Stimulated activated CD8-positive, alpha-beta memory T cell treated with anti-CD3 and anti-CD28 coated beads, Interleukin-12 subunit alpha, Interleukin-12 subunit beta, amount 100 ng/mL, for 1 hour (primary cell): ENCODE measurements at regions not wholly inside any gene's neighbourhood (a gene's known extent, or its start where the extent isn't known, plus 50 kb on each side); places are given as distances from the start of the nearest gene placed in this dataset.

ENCODE experiments used
- DNase-seq: peaks from one replicate; pipeline ENCODE4 v3.0.0-alpha.2; 2020; ENCODE audit warnings: low read depth

GRCh38 chr15:66933932-66934867, 131.2 kb upstream of the SMAD3 start:
- no peak for DNase-seq

GRCh38 chr15:66934868-66935520, 130.4 kb upstream of the SMAD3 start:
- no peak for DNase-seq

GRCh38 chr15:66935688-66936087, 129.7 kb upstream of the SMAD3 start:
- no peak for DNase-seq

GRCh38 chr15:66936109-66936860, 129.1 kb upstream of the SMAD3 start:
- DNase-seq: no peak

- no peak for DNase-seq
These were observed 128.4 kb upstream of the SMAD3 start for GRCh38 chr15:66936861-66937582.

- no peak for DNase-seq
These were observed 127.8 kb upstream of the SMAD3 start for GRCh38 chr15:66937588-66937987.

GRCh38 chr15:66938114-66938830, 127.1 kb upstream of the SMAD3 start:
- no peak for DNase-seq

- no peak for DNase-seq
These were observed 126.4 kb upstream of the SMAD3 start for GRCh38 chr15:66939016-66939415.

- no peak for DNase-seq
These were observed 125.9 kb upstream of the SMAD3 start for GRCh38 chr15:66939451-66940023.

GRCh38 chr15:66940368-66940767, 125.0 kb upstream of the SMAD3 start:
- DNase-seq: no peak

GRCh38 chr15:66941108-66941711, 124.2 kb upstream of the SMAD3 start:
- DNase-seq: no peak

- no peak for DNase-seq
These were observed 123.6 kb upstream of the SMAD3 start for GRCh38 chr15:66941791-66942190.

- no peak for DNase-seq
These were observed 122.6 kb upstream of the SMAD3 start for GRCh38 chr15:66942649-66943390.

- no peak for DNase-seq
These were observed 121.8 kb upstream of the SMAD3 start for GRCh38 chr15:66943456-66944095.

- no peak for DNase-seq
These were observed 121.3 kb upstream of the SMAD3 start for GRCh38 chr15:66944121-66944520.

- DNase-seq: no peak
These were observed 120.1 kb upstream of the SMAD3 start for GRCh38 chr15:66945286-66945685.

- DNase-seq: no peak
These were observed 119.6 kb upstream of the SMAD3 start for GRCh38 chr15:66945842-66946241.

GRCh38 chr15:66946578-66947164, 118.7 kb upstream of the SMAD3 start:
- peak; percentile 70 for DNase-seq

GRCh38 chr15:66947471-66947870, 117.9 kb upstream of the SMAD3 start:
- DNase-seq: no peak
